MM.1S (cell line): ENCODE measurements at regions not wholly inside any gene's neighbourhood (a gene's known extent, or its start where the extent isn't known, plus 50 kb on each side); places are given as distances from the start of the nearest gene placed in this dataset.
"Not testable (repeated sequence)": the region's sequence is repeated elsewhere in the genome, so short reads cannot be mapped to it uniquely, and the experiment has no call there.

Experiments
- DNase-seq: peaks from one replicate; pipeline ENCODE4 v3.0.0-alpha.2; 2015
- H2AFZ ChIP-seq: fragments of 300-600 bp; sonication (generic); 2 replicates; pipeline ENCODE4 v1.6.0; 2016; ENCODE audit warnings: antibody characterized with exemption, low read length
- H3F3A ChIP-seq: fragments of 300-600 bp; sonication (generic); 2 replicates; pipeline ENCODE4 v1.6.1; 2016; ENCODE audit warnings: mild to moderate bottlenecking, antibody characterized with exemption, low read length, moderate library complexity, mixed read lengths; ENCODE audit not compliant: insufficient read depth
- H3K27ac ChIP-seq: fragments of 300-600 bp; sonication (generic); 2 replicates; pipeline ENCODE4 v1.5.1; 2016; ENCODE audit warnings: mild to moderate bottlenecking, low read length
- H3K27me3 ChIP-seq: fragments of 300-600 bp; sonication (generic); replicated peaks from 2 replicates; pipeline ENCODE4 v1.6.0; 2016; ENCODE audit warnings: low read length; ENCODE audit not compliant: insufficient read depth
- H3K36me3 ChIP-seq: fragments of 300-600 bp; sonication (generic); replicated peaks from 2 replicates; pipeline ENCODE4 v1.6.1; 2016; ENCODE audit warnings: mild to moderate bottlenecking, low read length, mixed read lengths; ENCODE audit not compliant: insufficient read depth
- H3K4me1 ChIP-seq: fragments of 300-600 bp; sonication (generic); 2 replicates; pipeline ENCODE4 v1.6.1; 2016; ENCODE audit warnings: low read length, mixed read lengths
- H3K4me2 ChIP-seq: fragments of 300-600 bp; sonication (generic); 2 replicates; pipeline ENCODE4 v1.6.0; 2016; ENCODE audit warnings: low read depth, low read length
- H3K4me3 ChIP-seq: fragments of 300-600 bp; sonication (generic); 2 replicates; pipeline ENCODE4 v1.5.1; 2016; ENCODE audit warnings: low read length, mixed read lengths
- H3K79me2 ChIP-seq: fragments of 300-600 bp; sonication (generic); 2 replicates; pipeline ENCODE4 v1.6.1; 2016; ENCODE audit warnings: mixed run types, low read length, mixed read lengths
- H3K9ac ChIP-seq: fragments of 300-600 bp; sonication (generic); 2 replicates; pipeline ENCODE4 v1.6.1; 2016; ENCODE audit warnings: low read length, mixed read lengths
- H3K9me2 ChIP-seq: fragments of 300-600 bp; sonication (generic); replicated peaks from 2 replicates; pipeline ENCODE4 v1.6.1; 2016; ENCODE audit warnings: mild to moderate bottlenecking, low read length, mixed read lengths; ENCODE audit not compliant: insufficient read depth
- H3K9me3 ChIP-seq: fragments of 300-600 bp; sonication (generic); replicated peaks from 2 replicates; pipeline ENCODE4 v1.6.1; 2016; ENCODE audit warnings: mild to moderate bottlenecking, low read length, mixed read lengths; ENCODE audit not compliant: insufficient read depth
- H4K20me1 ChIP-seq: fragments of 300-600 bp; sonication (generic); 2 replicates; pipeline ENCODE4 v1.6.1; 2016; ENCODE audit warnings: mild to moderate bottlenecking, low read length, moderate library complexity, mixed read lengths; ENCODE audit not compliant: insufficient read depth
- EZH2 ChIP-seq: fragments of 300-600 bp; sonication (generic); optimal IDR thresholded peaks from 2 replicates; pipeline ENCODE3; 2017; ENCODE audit warnings: low read depth, mild to moderate bottlenecking, antibody characterized with exemption, low read length, mixed read lengths
- EZH2phosphoT487 ChIP-seq: fragments of 300-600 bp; sonication (generic); IDR thresholded peaks from 2 replicates; pipeline ENCODE4 v1.6.1; 2018; ENCODE audit warnings: antibody characterized with exemption, low read length
- TF ChIP-seq, protein P1 (sequence below): fragments of 300-600 bp; sonication (generic); IDR thresholded peaks from 2 replicates; pipeline ENCODE4 v1.5.1; 2016; ENCODE audit warnings: antibody characterized with exemption, low read length, mixed read lengths

DNA sequence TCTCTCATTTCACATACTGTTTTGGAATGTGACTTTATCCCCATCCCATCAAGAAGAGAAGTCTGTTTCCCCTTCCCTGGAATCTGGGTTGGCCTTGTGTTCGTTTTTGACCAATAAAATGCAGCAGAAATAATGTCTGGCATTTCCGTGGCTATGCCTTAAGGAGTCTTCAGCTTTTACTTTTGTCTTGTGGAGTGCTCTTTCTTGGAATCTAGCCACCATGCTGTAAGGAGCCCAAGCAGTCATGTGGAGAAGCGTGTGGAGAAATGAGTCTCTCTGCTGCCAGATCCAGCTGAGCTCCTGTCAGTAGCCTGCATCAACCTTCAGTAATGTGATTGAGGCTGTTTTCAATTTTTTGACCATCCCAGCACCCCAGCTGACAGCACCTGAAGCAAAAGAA lies 84.4 kb upstream of the ARMCX2 start:
- TF ChIP-seq EZH2 = no peak
- TF ChIP-seq, protein P1, sequence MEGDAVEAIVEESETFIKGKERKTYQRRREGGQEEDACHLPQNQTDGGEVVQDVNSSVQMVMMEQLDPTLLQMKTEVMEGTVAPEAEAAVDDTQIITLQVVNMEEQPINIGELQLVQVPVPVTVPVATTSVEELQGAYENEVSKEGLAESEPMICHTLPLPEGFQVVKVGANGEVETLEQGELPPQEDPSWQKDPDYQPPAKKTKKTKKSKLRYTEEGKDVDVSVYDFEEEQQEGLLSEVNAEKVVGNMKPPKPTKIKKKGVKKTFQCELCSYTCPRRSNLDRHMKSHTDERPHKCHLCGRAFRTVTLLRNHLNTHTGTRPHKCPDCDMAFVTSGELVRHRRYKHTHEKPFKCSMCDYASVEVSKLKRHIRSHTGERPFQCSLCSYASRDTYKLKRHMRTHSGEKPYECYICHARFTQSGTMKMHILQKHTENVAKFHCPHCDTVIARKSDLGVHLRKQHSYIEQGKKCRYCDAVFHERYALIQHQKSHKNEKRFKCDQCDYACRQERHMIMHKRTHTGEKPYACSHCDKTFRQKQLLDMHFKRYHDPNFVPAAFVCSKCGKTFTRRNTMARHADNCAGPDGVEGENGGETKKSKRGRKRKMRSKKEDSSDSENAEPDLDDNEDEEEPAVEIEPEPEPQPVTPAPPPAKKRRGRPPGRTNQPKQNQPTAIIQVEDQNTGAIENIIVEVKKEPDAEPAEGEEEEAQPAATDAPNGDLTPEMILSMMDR = no peak
- Histone ChIP-seq H3K36me3 (no peaks in the 10 kb centered on the region), H3F3A (no peaks in the 10 kb centered on the region), H3K4me3 (no peak overlapping the region), H2AFZ (no peak overlapping the region), H3K4me2 (no peak overlapping the region), H3K9me2 (no peaks in the 10 kb centered on the region), H4K20me1 (no peaks in the 10 kb centered on the region), H3K27ac (no peak overlapping the region), H3K4me1 (no peaks in the 10 kb centered on the region), H3K27me3 (no peaks in the 10 kb centered on the region), H3K9ac (no peak overlapping the region), H3K9me3 (no peaks in the 10 kb centered on the region), H3K79me2 (no peaks in the 10 kb centered on the region)
- no peak for DNase-seq

DNA sequence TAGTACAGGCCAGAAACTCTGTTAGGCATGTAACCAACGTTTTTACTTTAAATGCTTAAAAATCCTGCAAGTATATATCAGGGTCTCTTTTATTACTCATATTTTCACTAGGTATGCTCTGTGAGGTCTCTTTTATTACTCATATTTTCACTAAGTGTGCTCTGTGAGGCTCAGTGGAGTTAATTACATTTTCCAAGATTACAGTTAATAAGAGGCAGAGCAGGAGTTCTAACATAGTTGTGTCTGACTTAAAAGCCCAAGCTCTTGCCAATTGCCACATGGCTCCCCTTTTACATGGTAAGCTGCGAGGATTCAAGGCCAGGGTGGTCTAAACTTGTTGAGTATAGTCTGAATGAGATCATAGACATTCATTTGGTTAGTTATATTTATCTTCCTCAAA lies 81.0 kb upstream of the ARMCX2 start:
- Histone ChIP-seq H3F3A (no peaks in the 10 kb centered on the region), H3K4me1 (no peaks in the 10 kb centered on the region), H2AFZ (no peak overlapping the region), H3K36me3 (no peaks in the 10 kb centered on the region), H3K27me3 (no peaks in the 10 kb centered on the region), H3K79me2 (no peaks in the 10 kb centered on the region), H3K4me2 (no peak overlapping the region), H4K20me1 (no peaks in the 10 kb centered on the region), H3K27ac (no peak overlapping the region), H3K9me2 (no peaks in the 10 kb centered on the region), H3K4me3 (no peak overlapping the region), H3K9me3 (no peaks in the 10 kb centered on the region), H3K9ac (no peak overlapping the region)
- no peak for DNase-seq
- TF ChIP-seq EZH2 (no peak), EZH2phosphoT487 (no peak)
- TF ChIP-seq, protein P1 = no peak

DNA sequence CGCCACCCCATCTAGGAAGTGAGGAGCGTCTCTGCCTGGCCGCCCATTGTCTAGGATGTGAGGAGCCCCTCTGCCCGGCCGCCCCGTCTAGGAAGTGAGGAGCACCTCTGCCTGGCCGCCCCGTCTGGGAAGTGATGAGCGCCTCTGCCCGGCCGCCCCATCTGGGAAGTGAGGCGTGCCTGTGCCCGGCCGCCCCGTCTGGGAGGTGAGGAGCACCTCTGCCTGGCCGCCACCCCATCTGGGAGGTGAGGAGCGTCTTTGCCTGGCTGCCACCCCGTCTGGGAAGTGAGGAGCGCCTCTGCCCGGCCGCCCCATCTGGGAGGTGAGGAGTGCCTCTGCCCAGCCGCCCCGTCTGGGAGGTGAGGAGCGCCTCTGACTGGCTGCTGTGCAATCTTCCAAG lies 79.2 kb upstream of the ARMCX2 start:
- not testable (repeated sequence) for H3K9me3 ChIP-seq, H3K27me3 ChIP-seq, H3F3A ChIP-seq, H3K4me3 ChIP-seq, H3K4me1 ChIP-seq, H3K4me2 ChIP-seq, H2AFZ ChIP-seq, H3K36me3 ChIP-seq, DNase-seq, H4K20me1 ChIP-seq, H3K27ac ChIP-seq, H3K9ac ChIP-seq, H3K9me2 ChIP-seq, H3K79me2 ChIP-seq

DNA sequence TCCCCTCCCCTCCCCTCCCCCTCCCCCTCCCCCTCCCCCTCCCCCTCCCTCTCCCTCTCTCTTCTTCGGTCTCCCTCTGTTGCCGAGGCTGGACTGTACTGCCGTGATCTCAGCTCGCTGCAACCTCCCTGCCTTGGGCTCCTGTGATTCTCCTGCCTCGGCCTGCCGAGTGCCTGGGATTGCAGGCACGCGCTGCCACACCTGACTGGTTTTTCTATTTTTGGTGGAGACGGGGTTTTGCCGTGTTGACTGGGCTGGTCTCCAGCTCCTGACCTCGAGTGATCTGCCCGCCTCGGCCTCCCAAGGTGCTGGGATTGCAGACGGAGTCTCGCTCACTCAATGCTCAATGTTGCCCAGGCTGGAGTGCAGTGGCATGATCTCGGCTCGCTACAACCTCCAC lies 78.8 kb upstream of the ARMCX2 start:
- not testable (repeated sequence) for H3K9me3 ChIP-seq, H3K4me2 ChIP-seq, H3K27ac ChIP-seq, H3K36me3 ChIP-seq, H2AFZ ChIP-seq, H3K27me3 ChIP-seq, H3K79me2 ChIP-seq, H3K9me2 ChIP-seq, H3K9ac ChIP-seq, H3K4me1 ChIP-seq, H3F3A ChIP-seq, H3K4me3 ChIP-seq, DNase-seq, H4K20me1 ChIP-seq
